GM18520 (cell line): ENCODE measurements at regions not wholly inside any gene's neighbourhood (a gene's known extent, or its start where the extent isn't known, plus 50 kb on each side); places are given as distances from the start of the nearest gene placed in this dataset.
"Not testable (repeated sequence)": the region's sequence is repeated elsewhere in the genome, so short reads cannot be mapped to it uniquely, and the experiment has no call there.

Experiments
- ATAC-seq: cut with Tn5 transposase; IDR thresholded peaks from one replicate; pipeline ENCODE4 v1.9.1; 2021; ENCODE audit not compliant: unreplicated experiment

GRCh38 chr6:78383968-78384367, 483.4 kb upstream of the IRAK1BP1 start:
- no peak for ATAC-seq

GRCh38 chr6:78386854-78387253, 480.5 kb upstream of the IRAK1BP1 start:
- not testable (repeated sequence) for ATAC-seq

GRCh38 chr6:78390066-78390465, 477.3 kb upstream of the IRAK1BP1 start:
- no peak for ATAC-seq

GRCh38 chr6:78397499-78397898, 469.9 kb upstream of the IRAK1BP1 start:
- no peak for ATAC-seq

GRCh38 chr6:78398292-78398691, 469.1 kb upstream of the IRAK1BP1 start:
- ATAC-seq: no peak

- ATAC-seq: no peak
These were observed 467.3 kb upstream of the IRAK1BP1 start for GRCh38 chr6:78400076-78400475.

GRCh38 chr6:78427386-78427785, 440.0 kb upstream of the IRAK1BP1 start:
- no peak for ATAC-seq

- ATAC-seq: no peak
These were observed 436.8 kb upstream of the IRAK1BP1 start for GRCh38 chr6:78430521-78430920.

- ATAC-seq: no peak
These were observed 431.7 kb upstream of the IRAK1BP1 start for GRCh38 chr6:78435671-78436070.

GRCh38 chr6:78436335-78436734, 431.0 kb upstream of the IRAK1BP1 start:
- no peak for ATAC-seq

GRCh38 chr6:78438135-78438534, 429.2 kb upstream of the IRAK1BP1 start:
- no peak for ATAC-seq

GRCh38 chr6:78460711-78461110, 406.6 kb upstream of the IRAK1BP1 start:
- ATAC-seq: no peak

GRCh38 chr6:78462728-78463127, 404.6 kb upstream of the IRAK1BP1 start:
- ATAC-seq: no peak

- ATAC-seq: no peak
These were observed 402.2 kb upstream of the IRAK1BP1 start for GRCh38 chr6:78465059-78465634.

GRCh38 chr6:78476561-78476960, 390.8 kb upstream of the IRAK1BP1 start:
- peak; percentile 56 for ATAC-seq

GRCh38 chr6:78482801-78483552, 384.4 kb upstream of the IRAK1BP1 start:
- no peak for ATAC-seq

GRCh38 chr6:78483553-78484197, 383.7 kb upstream of the IRAK1BP1 start:
- no peak for ATAC-seq

GRCh38 chr6:78484198-78485064, 382.9 kb upstream of the IRAK1BP1 start:
- no peak for ATAC-seq

GRCh38 chr6:78487401-78487800, 379.9 kb upstream of the IRAK1BP1 start:
- no peak for ATAC-seq

- ATAC-seq: no peak
These were observed 377.5 kb upstream of the IRAK1BP1 start for GRCh38 chr6:78489874-78490273.

GRCh38 chr6:78492351-78493017, 374.9 kb upstream of the IRAK1BP1 start:
- ATAC-seq: no peak
